Activated CD8-positive, alpha-beta memory T cell treated with anti-CD3 and anti-CD28 coated beads for 4 hours (primary cell): ENCODE measurements at regions not wholly inside any gene's neighbourhood (a gene's known extent, or its start where the extent isn't known, plus 50 kb on each side); places are given as distances from the start of the nearest gene placed in this dataset.
"Not testable (repeated sequence)": the region's sequence is repeated elsewhere in the genome, so short reads cannot be mapped to it uniquely, and the experiment has no call there.

Experiments
- DNase-seq, 2 donors: peaks; one replicate each; pipeline ENCODE4 v3.0.0-alpha.2; 2020; ENCODE audit warnings: low read depth in 2 of 2

DNA sequence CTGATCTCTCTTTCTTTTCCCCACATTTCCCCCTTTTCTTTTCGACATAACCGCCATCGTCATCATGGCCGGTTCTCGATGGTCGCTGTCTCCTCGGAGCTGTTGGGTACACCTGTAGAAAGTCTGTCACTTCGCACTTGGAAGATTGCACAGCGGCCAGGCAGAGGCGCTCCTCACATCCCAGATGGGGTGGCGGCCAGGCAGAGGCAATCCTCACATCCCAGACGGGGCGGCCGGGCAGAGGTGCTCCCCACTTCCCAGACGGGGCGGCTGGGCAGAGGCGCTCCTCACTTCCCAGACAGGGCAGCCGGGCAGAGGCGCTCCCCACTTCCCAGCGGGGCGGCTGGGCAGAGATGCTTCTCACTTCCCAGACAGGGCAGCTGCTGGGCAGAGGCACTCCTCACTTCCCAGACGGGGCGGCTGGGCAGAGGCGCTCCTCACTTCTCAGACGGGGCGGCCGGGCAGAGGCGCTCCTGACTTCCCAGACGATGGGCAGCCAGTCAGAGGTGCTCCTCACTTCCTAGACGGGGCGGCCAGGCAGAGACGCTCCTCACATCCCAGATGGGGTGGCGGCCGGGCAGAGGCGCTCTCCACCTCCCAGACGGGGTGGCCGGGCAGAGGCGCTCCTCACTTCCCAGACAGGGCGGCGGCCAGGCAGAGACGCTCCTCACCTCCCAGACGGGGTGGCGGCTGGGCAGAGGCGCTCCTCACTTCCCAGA lies 110.7 kb downstream of the C5orf15 start:
- not testable (repeated sequence) for DNase-seq

DNA sequence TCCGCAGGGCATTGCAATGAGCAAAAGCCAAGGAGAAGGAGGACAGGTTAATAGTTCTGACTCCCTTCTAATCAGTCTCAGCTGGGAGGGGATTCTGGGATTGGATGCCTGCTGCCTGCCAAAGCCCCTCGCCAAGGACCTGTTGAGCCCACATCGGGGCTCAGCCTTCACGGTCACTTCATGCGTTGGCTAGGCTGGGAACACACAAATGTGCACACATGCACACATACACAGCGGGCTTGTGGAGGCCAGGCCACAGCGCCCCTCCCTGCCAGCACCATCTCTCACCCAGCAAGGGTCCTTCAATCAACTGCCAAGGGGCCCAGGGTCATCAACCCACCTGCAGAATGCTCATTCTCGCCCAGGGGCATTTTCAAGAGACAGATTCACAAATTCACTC lies 113.9 kb downstream of the C5orf15 start:
- no peak for DNase-seq

DNA sequence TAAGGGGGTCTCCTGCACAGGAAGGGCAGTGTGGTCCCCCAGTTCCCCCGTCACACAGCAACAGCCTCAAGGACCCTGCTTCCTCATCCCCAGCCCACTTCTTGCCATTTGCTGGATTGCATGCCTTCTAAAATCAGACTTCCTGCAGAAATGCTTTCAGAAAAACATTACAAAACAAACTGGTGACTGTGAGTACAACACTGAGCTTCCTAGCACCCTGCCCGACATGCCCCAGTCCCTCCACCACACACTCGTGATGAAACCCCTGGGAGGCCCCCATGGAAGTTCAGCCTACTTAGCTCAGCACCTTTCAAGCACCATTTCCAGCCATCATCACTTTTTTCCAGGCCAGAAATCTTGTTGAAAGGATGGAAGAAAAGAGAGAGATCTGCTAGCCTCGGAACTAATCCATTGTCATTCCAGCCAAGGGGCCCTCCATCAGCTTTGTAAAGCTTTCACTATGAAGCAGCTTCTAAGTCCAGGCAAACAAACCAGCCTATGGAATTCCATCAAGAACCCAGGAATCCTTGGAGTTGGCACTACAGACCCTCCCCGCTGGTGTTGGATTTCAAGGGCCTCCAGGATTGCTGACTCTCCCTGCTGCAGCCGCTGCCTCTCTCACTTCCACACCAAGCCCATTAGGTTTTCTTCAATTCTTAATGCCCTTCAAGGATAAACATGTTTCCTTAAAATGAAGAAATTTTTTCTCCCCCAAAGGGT lies 114.6 kb downstream of the C5orf15 start:
- no peak for DNase-seq

DNA sequence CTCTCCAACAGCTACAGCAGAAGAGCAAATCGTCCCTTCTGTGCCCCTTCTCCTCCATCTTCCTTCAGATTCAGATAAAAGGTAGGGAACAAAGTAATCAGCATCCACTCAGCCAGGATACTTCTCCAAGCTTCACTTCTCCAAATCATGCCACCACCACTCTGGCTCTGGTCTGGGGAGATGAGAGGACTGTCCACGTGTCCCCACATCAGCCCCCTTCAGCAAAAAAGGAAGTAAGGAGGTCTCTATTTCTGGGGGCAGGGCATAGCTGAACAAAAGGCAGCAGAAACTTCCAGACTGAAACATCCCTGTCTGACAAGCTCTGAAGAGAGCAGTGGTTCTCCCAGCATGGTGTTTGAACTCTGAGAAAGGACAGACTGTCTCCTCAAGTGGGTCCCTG lies 116.9 kb downstream of the C5orf15 start:
- no peak for DNase-seq

DNA sequence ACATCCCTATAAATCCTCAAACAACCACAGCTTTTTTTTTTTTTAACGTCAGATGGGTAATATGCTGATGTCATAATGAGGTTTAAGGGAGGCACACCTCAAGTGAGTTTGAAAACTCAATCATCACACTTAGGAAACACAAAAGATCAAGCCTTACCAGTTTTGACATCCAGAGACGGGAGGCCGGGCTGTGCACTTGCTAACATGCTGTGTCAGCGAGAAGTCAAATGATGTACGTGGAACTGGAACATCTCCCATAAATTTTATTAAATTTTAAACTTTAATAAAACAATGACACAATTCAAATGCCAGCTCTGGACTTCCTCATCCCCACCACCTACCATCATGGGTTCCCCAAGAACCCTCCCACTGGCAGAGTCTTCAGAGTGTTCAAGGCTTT lies 117.6 kb downstream of the C5orf15 start:
- DNase-seq, result no peak

DNA sequence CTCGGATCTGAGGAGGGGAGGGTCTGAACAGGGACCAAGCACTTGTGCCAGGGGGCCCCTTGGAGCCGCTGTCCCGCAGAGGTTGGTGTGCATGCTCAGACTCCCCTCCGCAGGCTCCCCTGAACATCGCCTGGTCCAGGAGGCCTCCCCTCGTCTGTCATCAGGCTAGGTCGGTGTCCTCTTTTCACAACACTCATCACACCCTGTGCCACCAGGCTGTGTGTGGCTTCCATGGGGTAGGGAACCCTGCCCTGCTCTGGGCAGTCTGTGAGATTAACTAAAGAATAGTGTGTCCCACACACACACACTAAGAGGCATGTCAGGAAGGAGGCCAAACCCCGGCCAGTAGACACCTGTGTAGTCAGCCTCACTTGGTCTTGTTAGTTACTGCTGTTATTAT lies 119.3 kb downstream of the C5orf15 start:
- DNase-seq, result no peak

DNA sequence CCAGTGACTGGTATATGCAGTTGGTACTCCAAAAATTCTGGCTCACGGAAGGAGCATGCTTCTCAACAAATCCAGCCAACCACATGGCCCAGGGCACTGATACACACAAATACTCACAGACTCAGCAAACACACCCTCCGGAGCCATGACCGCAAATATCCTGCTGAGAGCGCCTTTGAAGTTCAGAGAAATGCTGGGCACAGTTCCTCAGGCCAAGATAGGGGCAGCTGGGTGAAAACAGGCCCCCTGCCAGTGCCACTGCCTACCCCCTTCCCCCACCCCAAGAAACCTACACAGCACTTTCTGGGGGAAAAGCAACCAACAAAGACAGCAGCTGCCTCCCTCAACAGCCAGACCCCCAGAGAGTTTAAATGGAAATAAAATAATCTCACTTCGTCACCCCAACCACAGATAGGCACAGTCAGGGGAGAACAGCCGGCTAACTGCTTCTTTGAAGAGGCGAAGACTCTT lies 120.0 kb downstream of the C5orf15 start:
- DNase-seq, result no peak

DNA sequence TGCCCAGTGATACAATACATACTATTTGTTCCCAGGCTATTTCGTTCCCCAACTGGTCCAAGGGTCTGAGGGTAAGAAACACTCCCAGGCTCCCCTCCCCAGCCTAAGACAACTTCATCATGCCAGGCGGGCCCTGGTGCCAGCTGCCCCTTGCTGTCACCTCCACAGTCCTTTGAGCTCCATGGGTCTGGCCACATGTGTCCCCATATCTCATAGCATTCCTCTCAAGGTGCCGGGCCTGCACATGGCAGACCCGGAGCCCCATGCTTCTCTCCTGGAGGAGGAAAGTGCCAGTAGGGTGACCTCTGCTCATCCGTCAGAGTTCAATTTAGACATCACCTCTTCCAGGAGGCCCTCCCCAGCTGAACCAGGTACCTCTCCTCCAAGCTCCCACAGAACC lies 120.5 kb downstream of the C5orf15 start:
- no peak for DNase-seq

DNA sequence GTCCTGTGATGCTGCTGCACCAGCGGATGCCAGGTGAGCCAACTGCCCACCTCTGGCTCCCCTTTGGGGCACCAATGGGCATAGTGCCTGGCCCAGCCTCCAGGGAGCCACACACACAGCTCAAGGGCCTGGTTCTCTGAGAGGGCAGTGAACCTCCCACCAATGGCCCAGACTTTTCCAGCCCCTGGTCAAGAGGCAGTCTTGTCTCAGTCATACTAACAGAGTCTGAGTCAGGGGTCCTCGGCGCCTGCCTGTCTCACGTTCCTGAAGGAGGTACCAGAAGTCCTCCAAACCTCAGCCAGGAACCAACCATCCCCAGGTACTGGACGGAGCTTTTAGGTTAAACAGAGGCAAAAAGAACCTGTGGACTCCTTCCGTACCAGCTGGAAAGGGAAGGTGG lies 121.1 kb downstream of the C5orf15 start:
- DNase-seq, result no peak

DNA sequence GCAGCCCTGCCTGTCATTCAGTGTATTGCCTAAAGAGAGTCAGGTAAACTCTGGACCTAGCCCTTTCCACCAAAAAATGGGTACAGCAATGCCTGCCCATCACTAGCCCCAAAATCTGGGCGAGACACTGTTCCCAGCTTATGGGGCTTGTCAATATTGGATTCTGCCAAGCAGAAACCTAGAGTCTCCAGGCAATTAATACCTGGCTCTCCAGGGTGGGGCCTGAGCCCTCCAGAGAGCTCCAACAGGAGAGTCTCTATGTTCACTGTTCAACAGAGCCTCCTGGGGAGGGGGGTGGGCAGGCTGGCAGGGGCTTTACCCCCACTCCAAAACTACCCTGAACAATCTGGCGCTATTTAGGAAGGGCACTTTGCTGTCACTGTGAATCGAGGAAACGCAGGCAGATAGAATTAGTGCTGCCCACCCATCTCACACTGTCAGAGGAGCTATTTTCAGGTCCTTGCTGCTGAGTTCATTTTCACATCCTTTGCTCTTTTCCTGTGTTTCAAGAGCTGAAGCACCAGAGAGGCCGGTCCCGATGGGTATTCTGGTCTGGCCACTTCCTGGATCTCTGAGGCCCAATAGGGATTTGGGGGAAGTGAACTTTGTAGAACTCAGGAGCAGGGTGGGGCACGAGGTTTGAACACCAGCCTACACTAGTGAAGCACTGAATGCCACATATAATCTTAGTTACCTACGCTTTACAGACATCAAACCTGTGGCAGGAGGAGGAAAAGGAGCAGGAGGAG lies 121.8 kb downstream of the C5orf15 start:
- no peak for DNase-seq

DNA sequence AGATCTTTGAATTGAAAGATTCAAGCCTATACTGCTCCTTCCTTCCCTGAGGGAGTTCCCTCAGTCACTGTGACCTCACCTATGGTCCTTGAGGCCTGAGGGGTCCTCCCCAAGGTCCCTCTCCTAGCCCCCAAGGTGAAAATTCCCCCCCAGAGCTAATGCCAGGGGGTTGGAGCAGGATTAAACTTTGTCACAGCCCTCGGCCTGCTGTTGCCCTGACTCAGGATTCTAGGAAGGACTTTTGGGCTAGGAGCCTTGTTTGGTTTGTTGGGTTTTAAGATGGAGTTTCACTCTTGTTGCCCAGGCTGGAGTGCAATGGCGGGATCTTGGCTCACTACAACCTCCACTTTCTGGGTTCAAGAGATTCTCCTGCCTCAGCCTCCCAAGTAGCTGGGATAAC lies 123.2 kb downstream of the C5orf15 start:
- DNase-seq, result no peak

DNA sequence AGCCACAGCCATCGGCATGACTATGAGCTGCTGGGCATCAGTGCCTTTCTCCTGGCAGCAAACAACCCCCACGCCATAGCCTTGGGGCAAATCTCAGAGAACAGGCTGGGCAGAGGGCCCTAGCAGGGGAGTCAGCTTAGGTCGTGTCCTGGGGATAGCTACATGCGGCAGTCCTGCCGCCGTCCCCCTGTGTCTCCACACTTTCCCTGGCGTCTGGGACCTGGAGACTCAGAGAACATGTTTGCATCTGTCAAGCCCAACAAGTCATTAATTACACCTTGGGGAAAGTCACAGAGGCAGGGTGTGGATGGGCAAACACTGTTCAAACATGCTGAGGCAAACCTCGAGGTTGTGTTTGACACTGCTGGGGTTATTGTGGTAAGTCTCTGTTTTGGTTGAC lies 123.6 kb downstream of the C5orf15 start:
- no peak for DNase-seq

DNA sequence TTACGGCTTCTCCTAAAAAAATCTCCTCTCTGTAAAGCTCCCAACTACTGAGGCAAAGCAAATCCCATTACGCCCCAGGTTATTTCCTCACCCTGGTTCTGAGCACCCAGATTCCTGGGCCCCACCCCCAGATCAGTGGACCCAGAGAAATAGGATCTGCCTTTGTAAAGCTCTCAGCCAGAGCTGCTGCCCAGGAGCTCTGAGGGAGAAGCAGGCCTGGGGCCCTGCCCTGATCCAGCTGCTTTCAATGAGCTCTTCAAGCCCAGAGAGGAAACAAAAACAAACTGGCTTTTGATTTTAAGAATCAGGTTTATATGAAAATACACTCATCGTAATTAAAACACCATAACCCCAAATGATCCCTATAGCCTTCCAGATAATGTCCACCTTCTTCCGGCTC lies 124.5 kb downstream of the C5orf15 start:
- no peak for DNase-seq

DNA sequence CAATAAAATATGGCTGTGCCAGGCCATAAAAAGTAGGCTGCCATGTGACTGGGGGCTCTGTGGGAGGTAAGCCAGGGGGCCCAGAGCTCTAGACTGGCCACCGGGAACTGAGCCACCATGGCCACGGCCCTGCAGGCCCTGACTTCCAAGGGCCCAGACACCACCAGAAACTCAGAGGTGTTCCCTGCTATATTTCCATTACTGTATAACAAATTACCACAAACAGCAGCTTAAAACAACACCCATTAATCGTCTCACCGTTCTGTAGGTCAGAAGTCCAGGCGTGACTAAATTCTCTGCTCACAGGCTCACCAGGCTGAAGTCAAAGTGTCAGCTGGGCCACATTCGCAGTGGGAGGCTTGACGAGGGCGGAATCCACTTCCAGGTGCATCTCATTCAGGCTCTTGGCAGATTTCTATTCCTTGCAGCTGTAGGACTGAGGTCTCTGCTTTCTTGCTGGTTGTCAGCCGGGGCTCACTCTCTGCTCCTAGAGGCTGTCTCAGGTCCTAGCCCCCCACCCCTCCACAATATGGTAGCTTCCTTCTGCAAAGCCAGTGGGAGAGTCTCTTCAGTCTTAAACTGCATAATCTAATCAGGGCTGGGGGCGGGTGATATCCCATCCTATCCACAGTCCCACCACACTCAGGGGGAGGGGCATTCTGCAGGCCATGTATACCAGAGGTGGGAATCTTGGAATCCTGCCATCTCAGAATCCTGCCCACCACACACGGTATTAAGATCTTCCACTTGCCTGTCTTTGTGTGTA lies 125.4 kb downstream of the C5orf15 start:
- no peak for DNase-seq

DNA sequence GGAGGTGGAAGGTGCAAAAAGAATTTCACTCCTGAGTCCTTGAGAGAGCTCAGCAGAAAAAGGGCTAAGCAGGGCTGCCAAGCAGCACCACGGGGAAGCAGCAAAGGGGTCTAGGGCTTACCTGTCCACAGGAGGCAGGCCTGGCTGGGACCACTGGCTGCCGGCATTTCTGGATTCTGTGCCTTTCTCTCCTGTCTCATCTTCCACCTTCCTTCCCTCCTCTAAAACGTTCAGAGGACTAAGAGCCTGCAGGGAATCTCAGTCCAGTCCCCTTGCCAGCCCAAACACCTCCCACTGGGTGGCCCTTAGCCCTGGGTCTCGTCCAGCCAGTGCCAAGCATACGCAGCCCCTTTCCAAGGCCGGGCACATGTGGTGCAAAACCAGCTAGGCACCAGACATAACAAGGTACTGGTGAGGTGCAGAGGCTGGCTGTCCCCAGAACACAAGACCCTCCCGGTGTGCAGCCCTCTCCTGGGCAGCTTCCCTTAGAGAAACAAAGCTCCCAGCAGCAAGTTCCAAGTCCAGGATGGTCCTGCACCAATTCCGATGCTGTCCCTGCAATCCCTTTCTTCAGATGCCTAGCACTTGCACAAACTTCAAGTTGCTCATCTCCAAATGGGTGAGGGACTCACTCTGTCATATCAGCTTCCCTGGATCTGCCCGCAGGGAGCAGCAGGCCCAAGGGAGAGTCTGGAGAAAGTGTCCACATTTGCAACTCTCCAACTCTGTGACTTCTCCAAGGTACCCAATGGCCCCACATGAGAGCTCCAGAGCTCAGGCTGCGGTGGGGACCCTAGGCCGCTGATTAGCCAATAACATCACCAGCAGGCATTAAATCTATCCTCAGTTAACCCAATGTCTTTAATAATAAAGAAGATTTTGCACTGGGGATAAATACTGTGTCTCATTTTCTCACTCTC lies 126.3 kb downstream of the C5orf15 start:
- no peak for DNase-seq

DNA sequence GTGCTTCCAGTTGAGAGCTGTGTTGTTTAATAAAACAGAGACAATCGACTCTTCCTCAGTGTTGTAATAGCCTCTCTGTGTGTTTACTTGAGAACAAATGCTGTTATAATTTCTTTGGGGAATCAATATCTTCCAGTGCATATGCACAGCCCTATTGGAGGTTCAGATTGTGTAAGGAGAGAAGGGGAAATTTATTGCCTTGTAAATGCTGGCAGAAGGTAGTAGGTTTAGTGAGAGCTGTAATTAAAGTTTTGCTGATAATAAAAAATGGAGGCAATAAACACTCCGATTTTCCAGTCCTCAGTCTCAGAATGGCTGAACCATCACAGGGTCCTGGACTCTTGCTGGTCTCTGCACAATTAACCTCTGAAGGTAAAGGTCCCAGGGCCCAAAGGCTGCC lies 128.3 kb downstream of the C5orf15 start:
- DNase-seq, result no peak

DNA sequence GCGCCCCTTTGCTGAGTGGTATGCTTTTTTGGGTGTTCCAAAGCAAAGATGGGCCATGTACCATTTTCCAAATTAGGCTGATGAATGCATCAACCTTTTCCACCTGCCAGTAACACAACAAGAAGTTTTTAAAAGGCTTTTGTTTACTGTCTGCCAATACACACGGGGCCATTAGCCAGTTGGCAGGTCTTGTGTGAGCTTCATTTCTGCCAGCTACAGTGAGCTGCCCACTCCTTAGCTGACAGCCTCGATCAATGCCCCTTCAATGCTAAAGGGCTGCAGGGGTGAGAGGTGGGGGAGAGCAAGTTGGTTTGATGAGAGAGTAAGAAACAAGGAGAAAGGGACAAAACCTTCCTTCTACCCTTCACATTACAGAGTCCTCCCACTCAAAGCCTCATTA lies 128.7 kb downstream of the C5orf15 start:
- no peak for DNase-seq

DNA sequence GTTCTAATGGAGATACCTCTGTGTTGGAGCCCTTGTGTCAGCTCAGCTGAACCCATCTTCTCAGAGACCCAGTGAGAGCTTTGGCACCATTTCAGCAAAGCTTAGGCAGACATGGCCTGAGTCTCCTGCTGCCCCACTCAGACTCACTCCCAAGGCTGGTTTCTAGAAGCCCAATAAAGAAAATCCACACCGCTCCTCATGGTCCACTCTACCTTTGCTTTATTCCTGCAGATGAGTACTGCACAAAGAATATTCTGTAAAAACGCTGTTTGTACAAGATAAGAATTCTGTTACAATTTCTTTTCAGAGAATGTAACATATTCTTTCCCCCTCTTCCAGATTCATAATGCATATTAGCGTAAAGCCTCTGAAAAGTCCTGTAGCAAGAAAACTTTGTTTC lies 129.3 kb downstream of the C5orf15 start:
- no peak for DNase-seq

DNA sequence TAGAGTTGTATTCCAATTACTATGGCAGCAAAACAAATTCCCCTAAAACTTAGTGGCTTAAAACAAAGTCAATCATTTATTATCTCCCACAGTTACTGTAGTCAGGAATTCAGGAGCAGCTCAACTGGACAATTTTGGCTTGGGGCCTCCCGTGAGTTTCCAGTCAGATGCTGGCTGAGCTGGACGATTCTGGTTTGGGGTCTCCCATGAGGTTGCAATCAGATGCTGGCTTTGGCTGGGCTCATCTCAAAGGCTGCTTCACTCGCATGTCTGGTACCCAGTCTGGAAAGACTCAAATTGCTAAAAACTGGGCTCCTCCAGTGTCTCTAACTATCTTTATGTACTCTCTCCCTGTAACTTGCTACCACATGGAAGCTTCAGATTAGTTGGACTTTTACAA lies 130.1 kb downstream of the C5orf15 start:
- no peak for DNase-seq

DNA sequence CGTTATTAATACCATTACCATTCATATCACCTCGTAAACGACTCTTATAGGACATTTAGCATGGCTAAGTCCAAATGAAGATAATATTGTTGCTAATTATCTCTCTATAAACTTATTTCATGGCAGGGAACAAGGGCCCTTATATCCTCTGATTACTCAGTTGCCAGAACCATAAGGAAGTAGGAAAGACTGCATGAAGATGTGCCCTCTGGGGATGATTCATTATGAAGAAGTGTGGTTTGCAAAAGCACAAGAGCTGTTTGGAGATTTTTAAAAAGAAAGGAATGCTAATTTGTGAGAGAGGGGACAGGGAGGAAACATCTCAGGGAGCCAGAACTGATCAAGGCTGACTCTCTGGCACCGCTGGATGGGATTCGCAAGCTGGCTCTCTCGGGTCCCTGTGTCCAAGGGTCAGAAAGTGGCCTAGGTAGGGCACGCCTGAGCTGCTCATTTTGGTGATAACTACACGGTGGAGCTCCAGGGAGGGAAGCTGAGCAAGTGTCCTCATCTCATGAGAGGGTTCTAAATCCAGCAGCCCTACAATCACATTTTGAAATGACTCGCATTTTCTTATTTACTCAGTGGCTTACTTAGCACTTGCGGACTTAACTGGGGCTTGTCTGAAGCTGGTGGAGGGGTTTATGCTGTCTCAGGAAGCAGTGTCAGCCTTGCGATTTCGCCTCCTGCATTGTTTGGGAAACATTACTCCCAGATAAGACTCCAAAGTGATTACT lies 136.8 kb downstream of the C5orf15 start:
- no peak for DNase-seq
